ENCODE measurements at regions not wholly inside any gene's neighbourhood (a gene's known extent, or its start where the extent isn't known, plus 50 kb on each side); places are given as distances from the start of the nearest gene placed in this dataset.

GRCh38 chr2:30073523-30073922 lies 73.3 kb upstream of the YPEL5 start:
- H3K4me3 ChIP-seq (ENCODE audit: control extremely low read depth in 1 of 5, extremely low read depth in 1 of 5, insufficient read depth in 1 of 5, low read depth in 2 of 5, low read length in 4 of 5), result no peak overlapping the region
- no peak overlapping the region for H3K4me2 ChIP-seq (replicated peaks; ENCODE audit: low read depth, low read length, poor library complexity, severe bottlenecking)
- intact Hi-C loops (cut with micrococcal nuclease), result no loop called here
- no peaks in the 10 kb centered on the region for H3K79me2 ChIP-seq (ENCODE audit: control insufficient read depth, insufficient read depth, low read length)
- H3K27ac ChIP-seq (ENCODE audit: low read length in 2 of 2), result no peak overlapping the region
- H3K9ac ChIP-seq (ENCODE audit: low read length), result no peak overlapping the region
- no peaks in the 10 kb centered on the region for H3K4me1 ChIP-seq (ENCODE audit: control insufficient read depth in 2 of 2, insufficient read depth in 2 of 2, low read length in 2 of 2)
- H4K20me1 ChIP-seq (ENCODE audit: control insufficient read depth, insufficient read depth, low read length, poor library complexity, severe bottlenecking), result no peaks in the 10 kb centered on the region
- TF ChIP-seq EZH2 (IDR thresholded peaks at IDR 0.05; ENCODE audit: borderline replicate concordance, insufficient read depth, low read depth, low read length, poor library complexity, severe bottlenecking), result no peak
- TF ChIP-seq, protein P1, sequence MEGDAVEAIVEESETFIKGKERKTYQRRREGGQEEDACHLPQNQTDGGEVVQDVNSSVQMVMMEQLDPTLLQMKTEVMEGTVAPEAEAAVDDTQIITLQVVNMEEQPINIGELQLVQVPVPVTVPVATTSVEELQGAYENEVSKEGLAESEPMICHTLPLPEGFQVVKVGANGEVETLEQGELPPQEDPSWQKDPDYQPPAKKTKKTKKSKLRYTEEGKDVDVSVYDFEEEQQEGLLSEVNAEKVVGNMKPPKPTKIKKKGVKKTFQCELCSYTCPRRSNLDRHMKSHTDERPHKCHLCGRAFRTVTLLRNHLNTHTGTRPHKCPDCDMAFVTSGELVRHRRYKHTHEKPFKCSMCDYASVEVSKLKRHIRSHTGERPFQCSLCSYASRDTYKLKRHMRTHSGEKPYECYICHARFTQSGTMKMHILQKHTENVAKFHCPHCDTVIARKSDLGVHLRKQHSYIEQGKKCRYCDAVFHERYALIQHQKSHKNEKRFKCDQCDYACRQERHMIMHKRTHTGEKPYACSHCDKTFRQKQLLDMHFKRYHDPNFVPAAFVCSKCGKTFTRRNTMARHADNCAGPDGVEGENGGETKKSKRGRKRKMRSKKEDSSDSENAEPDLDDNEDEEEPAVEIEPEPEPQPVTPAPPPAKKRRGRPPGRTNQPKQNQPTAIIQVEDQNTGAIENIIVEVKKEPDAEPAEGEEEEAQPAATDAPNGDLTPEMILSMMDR (IDR thresholded peaks at IDR 0.05), result no peak
- H3K27me3 Mint-ChIP-seq, result peaks cover 52% of the 10 kb centered on the region
- H2AFZ ChIP-seq (ENCODE audit: insufficient read depth, low read depth, low read length, poor library complexity, severe bottlenecking), result no peak overlapping the region
- H3K36me3 ChIP-seq (replicated peaks in 1 of 2; ENCODE audit: control extremely low read depth in 1 of 2, control insufficient read depth in 1 of 2, extremely low read depth in 1 of 2, insufficient read depth in 2 of 2, low read length in 1 of 2), result no peaks in the 10 kb centered on the region
- no peak overlapping the region for H3K4me3 Mint-ChIP-seq
- ChIA-PET CTCF (interaction anchor here (1.2 to 1.9 kb wide), 2 partner anchors 12 to 17 kb away, joined by 3 to 6 read pairs; no protein-coding TSS in a partner anchor), POLR2A (no interaction called here)
- H3K27ac Mint-ChIP-seq, result no peak overlapping the region
- H3K9me3 ChIP-seq (ENCODE audit: control extremely low read depth in 1 of 3, control insufficient read depth in 2 of 3, insufficient read depth in 1 of 3, low read length in 2 of 3), result no peaks in the 10 kb centered on the region
- peaks cover 0 to 6% (median 1%) of the 10 kb centered on the region in 4 experiments for H3K27me3 ChIP-seq (replicated peaks in 1 of 4; ENCODE audit: control extremely low read depth in 1 of 4, control insufficient read depth in 3 of 4, insufficient read depth in 4 of 4, low read length in 3 of 4)
- H3K4me1 Mint-ChIP-seq, result no peaks in the 10 kb centered on the region
- 93% methylated on average over 3 of the region's 4 CpGs for WGBS (ENCODE audit: insufficient coverage)
- DNase-seq, result no peak
- ATAC-seq (ENCODE audit: low read depth), result no peak
- no peaks in the 10 kb centered on the region for H3K9me3 Mint-ChIP-seq (ENCODE audit: insufficient read depth)

GRCh38 chr2:30074023-30074422 lies 72.8 kb upstream of the YPEL5 start:
- Histone ChIP-seq H4K20me1 (ENCODE audit: control insufficient read depth, insufficient read depth, low read length, poor library complexity, severe bottlenecking) (no peaks in the 10 kb centered on the region), H3K27ac (ENCODE audit: low read length in 2 of 2) (no peak overlapping the region), H2AFZ (ENCODE audit: insufficient read depth, low read depth, low read length, poor library complexity, severe bottlenecking) (no peak overlapping the region), H3K27me3 (replicated peaks in 1 of 4; ENCODE audit: control extremely low read depth in 1 of 4, control insufficient read depth in 3 of 4, insufficient read depth in 4 of 4, low read length in 3 of 4) (peaks cover 0 to 6% (median 1%) of the 10 kb centered on the region in 4 experiments), H3K79me2 (ENCODE audit: control insufficient read depth, insufficient read depth, low read length) (no peaks in the 10 kb centered on the region), H3K9ac (ENCODE audit: low read length) (no peak overlapping the region), H3K4me3 (ENCODE audit: control extremely low read depth in 1 of 5, extremely low read depth in 1 of 5, insufficient read depth in 1 of 5, low read depth in 2 of 5, low read length in 4 of 5) (no peak overlapping the region), H3K4me2 (replicated peaks; ENCODE audit: low read depth, low read length, poor library complexity, severe bottlenecking) (no peak overlapping the region), H3K4me1 (ENCODE audit: control insufficient read depth in 2 of 2, insufficient read depth in 2 of 2, low read length in 2 of 2) (no peaks in the 10 kb centered on the region), H3K9me3 (ENCODE audit: control extremely low read depth in 1 of 3, control insufficient read depth in 2 of 3, insufficient read depth in 1 of 3, low read length in 2 of 3) (no peaks in the 10 kb centered on the region), H3K36me3 (replicated peaks in 1 of 2; ENCODE audit: control extremely low read depth in 1 of 2, control insufficient read depth in 1 of 2, extremely low read depth in 1 of 2, insufficient read depth in 2 of 2, low read length in 1 of 2) (no peaks in the 10 kb centered on the region)
- intact Hi-C loops (cut with micrococcal nuclease), result no loop called here
- no peak for ATAC-seq (ENCODE audit: low read depth)
- no peak for TF ChIP-seq EZH2 (IDR thresholded peaks at IDR 0.05; ENCODE audit: borderline replicate concordance, insufficient read depth, low read depth, low read length, poor library complexity, severe bottlenecking)
- TF ChIP-seq, protein P1 (IDR thresholded peaks at IDR 0.05), result no peak
- POLR2A ChIA-PET, result no interaction called here
- Mint-ChIP-seq H3K9me3 (ENCODE audit: insufficient read depth) (no peaks in the 10 kb centered on the region), H3K27me3 (peaks cover 52% of the 10 kb centered on the region), H3K4me3 (no peak overlapping the region), H3K4me1 (no peaks in the 10 kb centered on the region), H3K27ac (no peak overlapping the region)
- WGBS (ENCODE audit: insufficient coverage), result 90% methylated on average over 6 of the region's 6 CpGs
- CTCF ChIA-PET, result interaction anchor here (1.9 kb wide), 1 partner anchor 12 kb away, joined by 6 read pairs; no protein-coding TSS in a partner anchor
- no peak for DNase-seq
